ENCODE measurements at regions not wholly inside any gene's neighbourhood (a gene's known extent, or its start where the extent isn't known, plus 50 kb on each side); places are given as distances from the start of the nearest gene placed in this dataset.

GRCh38 chr22:47231759-47232158, 469.3 kb downstream of the TBC1D22A start:
- DNase-seq (ENCODE audit: low spot score) = no peak
- CTCF ChIA-PET (ENCODE audit: low intra/inter-chr PET ratio, low total read pairs) = no interaction called here
- H2AFZ ChIP-seq (ENCODE audit: low read length) = no peak overlapping the region

GRCh38 chr22:47230741-47231140, 468.3 kb downstream of the TBC1D22A start:
- Histone ChIP-seq H2AFZ (ENCODE audit: low read length) (no peak overlapping the region), H3K4me2 (ENCODE audit: low read depth, low read length) (no peak overlapping the region), H3K9ac (ENCODE audit: insufficient read depth, low read depth, low read length) (no peak overlapping the region), H3K9me3 (ENCODE audit: low read length) (peaks cover 7% of the 10 kb centered on the region), H3K4me1 (ENCODE audit: insufficient read depth, low read length) (no peaks in the 10 kb centered on the region), H3K79me2 (ENCODE audit: insufficient read depth, low read length) (no peaks in the 10 kb centered on the region), H4K20me1 (ENCODE audit: insufficient read depth, low read length) (no peaks in the 10 kb centered on the region), H3K27ac (ENCODE audit: extremely low read length, insufficient read depth, low read length) (no peak overlapping the region), H3K36me3 (replicated peaks in 1 of 2; ENCODE audit: control insufficient read depth in 1 of 2, insufficient read depth in 2 of 2, low read length in 2 of 2) (no peaks in the 10 kb centered on the region), H3K27me3 (ENCODE audit: control insufficient read depth in 1 of 2, insufficient read depth in 2 of 2, low read length in 2 of 2) (0 out of 5 replicates have a peak, but pooled peaks cover 0 to 1% of the 10 kb centered on the region in 2 experiments), H3K4me3 (replicated peaks in 1 of 3; ENCODE audit: insufficient read depth in 1 of 3, low read depth in 2 of 3, low read length in 3 of 3) (no peak overlapping the region)
- in situ Hi-C loops (cut with HindIII; ENCODE audit: extremely low pct_ligation_motif_present, low pct_unique_long_range_greater_than_20kb) (no loop called here), intact Hi-C loops (cut with micrococcal nuclease; ENCODE audit: unreplicated experiment) (no loop called here)
- no TSS peak for BruUV-seq (replicated peaks)
- DNase-seq (ENCODE audit: low spot score) = no peak
- no peak for ATAC-seq
- no peak for FAIRE-seq
- 69% methylated on average over 5 of the region's 5 CpGs for WGBS (ENCODE audit: low lambda C conversion rate)
- ChIA-PET POLR2A (no interaction called here), CTCF (ENCODE audit: low intra/inter-chr PET ratio, low total read pairs) (no interaction called here)
- TF ChIP-seq NR2C2 (CRISPR knock-in tag; IDR thresholded peaks at IDR 0.05; ENCODE audit: borderline replicate concordance) (no peak), SMAD9 (CRISPR knock-in tag; IDR thresholded peaks at IDR 0.05) (no peak), NR2F6 (IDR thresholded peaks at IDR 0.05) (no peak), NR2F6 (CRISPR knock-in tag; IDR thresholded peaks at IDR 0.05) (no peak), ZSCAN31 (CRISPR knock-in tag; IDR thresholded peaks at IDR 0.05; ENCODE audit: low read depth) (no peak), CAMTA2 (CRISPR knock-in tag; IDR thresholded peaks at IDR 0.05; ENCODE audit: borderline replicate concordance) (no peak), ZNF256 (CRISPR knock-in tag; conservative IDR thresholded peaks at IDR 0.05) (no peak), GATA4 (IDR thresholded peaks at IDR 0.05; ENCODE audit: borderline replicate concordance, low read depth) (no peak), KLF6 (CRISPR knock-in tag; IDR thresholded peaks at IDR 0.05) (no peak), LCORL (IDR thresholded peaks at IDR 0.05) (no peak), LCORL (CRISPR knock-in tag; IDR thresholded peaks at IDR 0.05) (no peak), ZNF704 (CRISPR knock-in tag; IDR thresholded peaks at IDR 0.05; ENCODE audit: borderline replicate concordance) (no peak)
- TF ChIP-seq, protein P1, sequence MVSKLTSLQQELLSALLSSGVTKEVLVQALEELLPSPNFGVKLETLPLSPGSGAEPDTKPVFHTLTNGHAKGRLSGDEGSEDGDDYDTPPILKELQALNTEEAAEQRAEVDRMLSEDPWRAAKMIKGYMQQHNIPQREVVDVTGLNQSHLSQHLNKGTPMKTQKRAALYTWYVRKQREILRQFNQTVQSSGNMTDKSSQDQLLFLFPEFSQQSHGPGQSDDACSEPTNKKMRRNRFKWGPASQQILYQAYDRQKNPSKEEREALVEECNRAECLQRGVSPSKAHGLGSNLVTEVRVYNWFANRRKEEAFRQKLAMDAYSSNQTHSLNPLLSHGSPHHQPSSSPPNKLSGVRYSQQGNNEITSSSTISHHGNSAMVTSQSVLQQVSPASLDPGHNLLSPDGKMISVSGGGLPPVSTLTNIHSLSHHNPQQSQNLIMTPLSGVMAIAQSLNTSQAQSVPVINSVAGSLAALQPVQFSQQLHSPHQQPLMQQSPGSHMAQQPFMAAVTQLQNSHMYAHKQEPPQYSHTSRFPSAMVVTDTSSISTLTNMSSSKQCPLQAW (CRISPR knock-in tag; IDR thresholded peaks at IDR 0.05) = no peak

More at GRCh38 chr22:47231759-47232158, 469.3 kb downstream of the TBC1D22A start:
- Histone ChIP-seq H3K36me3 (replicated peaks in 1 of 2; ENCODE audit: control insufficient read depth in 1 of 2, insufficient read depth in 2 of 2, low read length in 2 of 2) (no peaks in the 10 kb centered on the region), H3K4me1 (ENCODE audit: insufficient read depth, low read length) (no peaks in the 10 kb centered on the region), H3K79me2 (ENCODE audit: insufficient read depth, low read length) (no peaks in the 10 kb centered on the region), H3K4me3 (replicated peaks in 1 of 3; ENCODE audit: insufficient read depth in 1 of 3, low read depth in 2 of 3, low read length in 3 of 3) (no peak overlapping the region), H3K27ac (ENCODE audit: extremely low read length, insufficient read depth, low read length) (no peak overlapping the region), H3K27me3 (ENCODE audit: control insufficient read depth in 1 of 2, insufficient read depth in 2 of 2, low read length in 2 of 2) (0 out of 5 replicates have a peak, but pooled peaks cover 0 to 1% of the 10 kb centered on the region in 2 experiments), H3K4me2 (ENCODE audit: low read depth, low read length) (no peak overlapping the region), H4K20me1 (ENCODE audit: insufficient read depth, low read length) (no peaks in the 10 kb centered on the region), H3K9ac (ENCODE audit: insufficient read depth, low read depth, low read length) (no peak overlapping the region), H3K9me3 (ENCODE audit: low read length) (peaks cover 7% of the 10 kb centered on the region)
- WGBS (ENCODE audit: low lambda C conversion rate) = 14% methylated on average over 7 of the region's 7 CpGs
- FAIRE-seq = no peak
- BruUV-seq (replicated peaks) = no TSS peak
- intact Hi-C loops (cut with micrococcal nuclease; ENCODE audit: unreplicated experiment) (no loop called here), in situ Hi-C loops (cut with HindIII; ENCODE audit: extremely low pct_ligation_motif_present, low pct_unique_long_range_greater_than_20kb) (no loop called here)
- POLR2A ChIA-PET = no interaction called here
- ATAC-seq = no peak
- no peak for TF ChIP-seq ZNF484 (CRISPR knock-in tag; IDR thresholded peaks at IDR 0.05; ENCODE audit: borderline replicate concordance, low read depth)
- no peak for TF ChIP-seq MTF1 (CRISPR knock-in tag; IDR thresholded peaks at IDR 0.05)
- TF ChIP-seq PREB (CRISPR knock-in tag; IDR thresholded peaks at IDR 0.05) = no peak
- no peak for TF ChIP-seq DNMT3B (CRISPR knock-in tag; conservative IDR thresholded peaks at IDR 0.05)
- TF ChIP-seq TAF1 (CRISPR knock-in tag; IDR thresholded peaks at IDR 0.05) = no peak
- no peak for TF ChIP-seq ZFP37 (CRISPR knock-in tag; IDR thresholded peaks at IDR 0.05; ENCODE audit: borderline replicate concordance)

Data from HepG2 (cell line).